ENCODE measurements at regions not wholly inside any gene's neighbourhood (a gene's known extent, or its start where the extent isn't known, plus 50 kb on each side); places are given as distances from the start of the nearest gene placed in this dataset.

GRCh38 chr5:59959330-59959729, 65.8 kb upstream of the PDE4D start:
- DNase-seq (ENCODE audit: low spot score), result no peak

GRCh38 chr5:59956130-59956783, 62.7 kb upstream of the PDE4D start:
- no peak for DNase-seq (ENCODE audit: low spot score)

GRCh38 chr5:59955241-59955640, 61.7 kb upstream of the PDE4D start:
- no peak for DNase-seq (ENCODE audit: low spot score)

- no peak for DNase-seq (ENCODE audit: low spot score)
Measured at GRCh38 chr5:59943452-59944113, 50.1 kb upstream of the PDE4D start.
